Muscle layer of colon (tissue), 2 donors: ENCODE measurements at regions not wholly inside any gene's neighbourhood (a gene's known extent, or its start where the extent isn't known, plus 50 kb on each side); places are given as distances from the start of the nearest gene placed in this dataset.

ENCODE experiments used
- H3K27ac ChIP-seq: one replicate; pipeline ENCODE4 v1.7.0; 2013; ENCODE audit warnings: low read depth, mild to moderate bottlenecking, low read length, moderate library complexity
- H3K27me3 ChIP-seq, 2 donors: one replicate each; pipeline ENCODE4 v1.7.0; 2013; ENCODE audit warnings: low read length in 2 of 2, mild to moderate bottlenecking in 2 of 2; ENCODE audit not compliant: insufficient read depth in 2 of 2, control insufficient read depth in 1 of 2
- H3K36me3 ChIP-seq: one replicate; pipeline ENCODE4 v1.7.0; 2013; ENCODE audit warnings: mild to moderate bottlenecking, low read length; ENCODE audit not compliant: insufficient read depth
- H3K4me1 ChIP-seq: one replicate; pipeline ENCODE4 v1.7.0; 2013; ENCODE audit warnings: mild to moderate bottlenecking, low read length; ENCODE audit not compliant: insufficient read depth
- H3K4me3 ChIP-seq, 2 donors: one replicate each; pipeline ENCODE4 v1.7.0; 2013; ENCODE audit warnings: low read length in 2 of 2, low read depth in 1 of 2, mild to moderate bottlenecking in 1 of 2, moderate library complexity in 1 of 2
- H3K9ac ChIP-seq: one replicate; pipeline ENCODE4 v1.7.0; 2013; ENCODE audit warnings: low read length
- H3K9me3 ChIP-seq: one replicate; pipeline ENCODE4 v1.7.0; 2013; ENCODE audit warnings: mild to moderate bottlenecking, low read length
- donor health status: abdominal sarcoma.
- donor health status: Adenocarcinoma of cecum.

DNA sequence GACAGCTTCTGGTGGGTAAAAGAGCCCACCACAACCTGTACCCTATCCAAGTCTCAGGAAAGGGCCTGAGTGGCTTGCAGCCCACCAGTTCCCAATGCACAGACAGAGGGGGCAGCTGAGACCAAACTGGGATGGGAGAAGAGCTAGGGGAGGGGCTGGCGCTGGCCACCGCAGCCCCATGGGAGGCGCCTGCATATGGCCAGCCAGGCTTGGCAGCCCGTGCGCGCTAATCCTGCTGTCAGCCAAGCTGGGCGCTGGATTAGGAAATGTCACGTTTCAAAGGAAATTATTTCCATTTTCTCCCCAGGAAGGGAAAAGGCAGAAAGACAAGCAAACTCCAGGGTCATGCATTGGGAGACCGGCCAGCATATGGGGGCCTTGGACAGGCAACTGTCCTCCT, 236.8 kb downstream of the BUD13 start:
- Histone ChIP-seq H3K4me3 (no peak overlapping the region), H3K4me1 (no peaks in the 10 kb centered on the region), H3K9me3 (no peaks in the 10 kb centered on the region), H3K9ac (no peak overlapping the region), H3K27me3 (peaks cover 0 to under 1% of the 10 kb centered on the region in 2 donors), H3K27ac (no peak overlapping the region), H3K36me3 (no peaks in the 10 kb centered on the region)

- no peaks in the 10 kb centered on the region for H3K36me3 ChIP-seq
- H3K4me1 ChIP-seq, result no peaks in the 10 kb centered on the region
- H3K9me3 ChIP-seq, result peaks cover 6% of the 10 kb centered on the region
- H3K27ac ChIP-seq, result no peak overlapping the region
- H3K9ac ChIP-seq, result no peak overlapping the region
- peaks cover 0 to 3% of the 10 kb centered on the region in 2 donors for H3K27me3 ChIP-seq
- H3K4me3 ChIP-seq, result no peak overlapping the region
Measured at GRCh38 chr11:116535120-116535519, 237.7 kb downstream of the BUD13 start.

GRCh38 chr11:116534270-116534975, 238.4 kb downstream of the BUD13 start:
- H3K4me1 ChIP-seq, result no peaks in the 10 kb centered on the region
- peaks cover 6% of the 10 kb centered on the region for H3K9me3 ChIP-seq
- H3K36me3 ChIP-seq, result no peaks in the 10 kb centered on the region
- H3K4me3 ChIP-seq, result no peak overlapping the region
- no peak overlapping the region for H3K27ac ChIP-seq
- H3K9ac ChIP-seq, result no peak overlapping the region
- peaks cover 0 to 3% of the 10 kb centered on the region in 2 donors for H3K27me3 ChIP-seq

DNA sequence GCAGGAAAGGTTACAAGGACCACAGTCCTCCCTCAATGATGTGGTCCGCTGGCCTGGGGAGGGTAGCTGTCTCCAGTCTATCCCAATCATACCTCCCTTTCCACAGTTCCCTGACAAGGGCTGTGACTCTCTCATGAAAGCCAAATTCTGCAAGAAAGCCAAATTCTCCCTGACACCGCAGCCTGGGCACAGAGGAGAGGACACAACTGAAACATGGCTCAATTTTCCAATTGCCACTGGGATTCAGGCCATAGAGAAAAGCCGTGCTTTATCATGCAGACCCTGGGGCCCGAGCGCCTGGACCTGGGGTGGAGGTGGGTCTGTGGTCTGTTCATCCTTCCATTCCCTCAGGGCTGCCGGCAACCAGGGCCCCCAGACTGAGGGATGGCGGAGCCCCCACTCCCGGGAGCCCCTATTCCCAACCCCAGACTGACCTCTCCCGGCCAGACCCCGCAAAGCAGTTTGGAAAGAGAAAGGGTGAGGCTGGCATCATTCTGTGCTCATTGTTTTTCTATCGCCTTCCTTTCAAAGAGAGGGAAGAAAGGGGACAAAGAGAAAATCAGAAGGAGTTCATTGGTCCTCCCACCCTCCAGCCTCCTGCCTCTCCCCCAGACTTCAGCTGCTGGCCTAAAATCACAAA, 239.5 kb downstream of the BUD13 start:
- H3K9me3 ChIP-seq, result peaks cover 6% of the 10 kb centered on the region
- H3K4me1 ChIP-seq, result no peaks in the 10 kb centered on the region
- H3K27ac ChIP-seq, result no peak overlapping the region
- peaks cover 0 to 3% of the 10 kb centered on the region in 2 donors for H3K27me3 ChIP-seq
- no peak overlapping the region for H3K9ac ChIP-seq
- no peaks in the 10 kb centered on the region for H3K36me3 ChIP-seq
- no peak overlapping the region for H3K4me3 ChIP-seq

DNA sequence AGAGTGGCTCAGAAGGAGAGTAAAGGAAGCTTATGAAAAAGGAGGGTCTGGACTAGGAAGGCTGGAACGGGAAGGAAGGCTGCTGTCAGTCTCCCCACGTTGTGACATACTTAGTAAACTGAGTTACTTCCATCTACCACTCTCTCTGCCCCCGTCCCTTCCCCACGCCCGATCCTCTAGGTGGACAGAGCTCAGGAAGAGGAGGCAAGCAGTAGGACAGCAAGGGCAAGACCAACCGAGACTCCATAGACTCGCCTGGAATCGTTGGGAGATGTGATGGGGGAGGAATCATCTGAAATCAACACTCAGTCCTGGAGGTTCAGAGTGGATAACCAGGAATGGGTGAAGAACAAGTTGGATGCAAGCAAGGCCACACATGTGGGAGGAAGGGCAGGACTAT, 240.7 kb downstream of the BUD13 start:
- Histone ChIP-seq H3K27ac (no peak overlapping the region), H3K27me3 (peaks cover 0 to 3% of the 10 kb centered on the region in 2 donors), H3K4me3 (no peak overlapping the region), H3K4me1 (no peaks in the 10 kb centered on the region), H3K9me3 (peaks cover 6% of the 10 kb centered on the region), H3K36me3 (no peaks in the 10 kb centered on the region), H3K9ac (no peak overlapping the region)

DNA sequence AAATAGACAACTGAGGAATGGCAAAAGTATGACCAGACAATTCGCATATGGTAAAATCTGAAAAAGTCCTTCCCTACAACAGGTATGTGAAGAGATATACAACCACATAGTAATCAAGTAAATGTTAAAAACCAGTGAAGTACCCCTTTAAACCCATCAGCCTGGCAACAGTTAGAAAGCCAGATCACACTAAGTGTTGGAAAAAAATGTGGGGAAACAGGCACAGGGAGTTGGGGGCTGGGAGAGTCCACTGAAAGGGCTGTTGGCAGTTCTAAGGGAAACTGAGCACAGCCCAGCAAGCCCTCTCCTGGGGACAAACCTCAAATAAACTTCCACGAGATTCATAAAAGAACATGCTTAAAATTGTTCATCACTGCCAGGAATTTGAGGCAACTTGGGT, 242.1 kb downstream of the BUD13 start:
- Histone ChIP-seq H3K27me3 (peaks cover 0 to 3% of the 10 kb centered on the region in 2 donors), H3K4me1 (no peaks in the 10 kb centered on the region), H3K9me3 (peaks cover 6% of the 10 kb centered on the region)

GRCh38 chr11:116529271-116529670, 243.5 kb downstream of the BUD13 start:
- H3K36me3 ChIP-seq, result no peaks in the 10 kb centered on the region
- peaks cover 6% of the 10 kb centered on the region for H3K9me3 ChIP-seq
- H3K4me3 ChIP-seq, result no peak overlapping the region
- H3K27ac ChIP-seq, result no peak overlapping the region
- no peaks in the 10 kb centered on the region for H3K4me1 ChIP-seq
- peaks cover 0 to 3% of the 10 kb centered on the region in 2 donors for H3K27me3 ChIP-seq
- H3K9ac ChIP-seq, result no peak overlapping the region

More for the DNA sequence above, 242.1 kb downstream of the BUD13 start:
- no peaks in the 10 kb centered on the region for H3K36me3 ChIP-seq
- no peak overlapping the region for H3K9ac ChIP-seq
- no peak overlapping the region for H3K27ac ChIP-seq
- no peak overlapping the region for H3K4me3 ChIP-seq

DNA sequence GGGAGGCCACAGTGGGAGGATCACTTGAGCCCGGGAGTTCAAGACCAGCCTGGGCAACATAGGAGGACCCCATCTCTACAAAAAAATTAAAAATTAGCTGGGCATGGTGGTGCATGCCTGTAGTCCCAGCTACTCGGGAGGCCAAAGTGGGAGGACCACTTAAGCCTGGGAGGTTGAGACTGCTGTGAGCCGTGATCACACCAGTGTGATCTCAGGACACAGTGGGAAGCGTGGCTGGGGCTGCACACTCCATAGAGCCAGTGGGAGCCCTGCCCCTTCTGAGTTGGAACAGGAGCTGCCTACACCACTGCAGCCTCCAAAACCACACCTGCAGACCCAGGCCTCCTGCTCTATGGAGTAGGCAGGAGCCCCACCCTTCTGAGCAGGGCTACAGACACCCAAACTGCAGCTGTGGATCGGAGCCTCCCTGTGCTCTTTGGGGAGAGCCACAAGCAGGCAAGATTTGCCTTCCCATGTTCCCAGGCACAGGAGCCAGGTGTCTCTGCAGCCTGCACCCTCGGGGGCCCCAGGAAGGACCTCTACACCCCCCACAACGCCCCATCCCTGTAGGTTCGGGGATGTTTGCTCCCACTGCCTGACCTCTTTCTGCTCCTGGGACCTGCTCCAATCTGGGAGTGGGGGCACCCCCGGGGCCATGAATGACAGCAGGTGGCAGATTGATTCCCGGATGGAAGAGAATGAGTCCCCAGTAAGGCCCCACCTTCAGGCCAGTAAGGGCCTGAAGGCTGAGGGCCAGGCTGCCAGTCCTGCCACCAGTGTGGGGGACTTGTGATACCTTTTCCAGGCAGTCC, 245.4 kb downstream of the BUD13 start:
- peaks cover 0 to 3% of the 10 kb centered on the region in 2 donors for H3K27me3 ChIP-seq
- H3K4me1 ChIP-seq, result no peaks in the 10 kb centered on the region
- no peak overlapping the region for H3K9ac ChIP-seq
- H3K4me3 ChIP-seq, result no peak overlapping the region
- H3K9me3 ChIP-seq, result peaks cover 6% of the 10 kb centered on the region
- H3K27ac ChIP-seq, result no peak overlapping the region
- H3K36me3 ChIP-seq, result no peaks in the 10 kb centered on the region

DNA sequence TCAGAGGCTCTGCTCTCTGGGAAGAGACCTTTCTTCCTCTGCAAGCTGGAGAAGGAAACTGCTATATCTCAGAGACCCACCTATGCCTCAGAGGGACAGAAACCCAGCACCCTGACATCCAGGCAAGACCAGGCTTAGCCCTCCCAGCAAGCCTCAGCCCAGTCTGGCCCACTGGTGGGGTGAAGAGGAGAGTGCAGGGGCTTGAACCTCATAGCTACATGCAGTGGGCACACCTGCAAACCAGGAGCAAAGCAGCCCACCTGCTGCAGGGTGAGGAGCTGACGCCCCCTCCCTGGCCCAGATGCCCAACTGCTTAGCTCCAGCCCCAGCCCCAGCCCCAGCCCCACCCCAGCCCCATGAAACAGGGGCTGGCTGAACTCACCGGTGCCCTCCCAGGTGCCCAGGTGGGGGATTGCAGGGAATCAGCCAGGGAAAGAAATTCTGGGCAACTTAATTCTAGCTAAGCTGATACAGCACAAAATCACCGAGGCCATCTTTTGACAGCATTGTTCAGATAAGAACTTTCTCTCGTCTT, 246.8 kb downstream of the BUD13 start:
- no peak overlapping the region for H3K27ac ChIP-seq
- no peak overlapping the region for H3K9ac ChIP-seq
- no peaks in the 10 kb centered on the region for H3K4me1 ChIP-seq
- peaks cover 6% of the 10 kb centered on the region for H3K9me3 ChIP-seq
- H3K27me3 ChIP-seq, result peaks cover 0 to 3% of the 10 kb centered on the region in 2 donors
- no peak overlapping the region for H3K4me3 ChIP-seq
- H3K36me3 ChIP-seq, result no peaks in the 10 kb centered on the region

- Histone ChIP-seq H3K27me3 (peaks cover 0 to 5% of the 10 kb centered on the region in 2 donors), H3K9me3 (no peaks in the 10 kb centered on the region), H3K9ac (no peak overlapping the region), H3K4me1 (no peaks in the 10 kb centered on the region), H3K27ac (no peak overlapping the region), H3K4me3 (no peak overlapping the region), H3K36me3 (no peaks in the 10 kb centered on the region)
Measured at GRCh38 chr11:116519499-116519898, 253.3 kb downstream of the BUD13 start.

GRCh38 chr11:116518141-116518540, 254.6 kb downstream of the BUD13 start:
- H3K27me3 ChIP-seq, result peaks cover 0 to 10% of the 10 kb centered on the region in 2 donors
- H3K4me3 ChIP-seq, result no peak overlapping the region
- no peaks in the 10 kb centered on the region for H3K9me3 ChIP-seq
- H3K36me3 ChIP-seq, result no peaks in the 10 kb centered on the region
- H3K27ac ChIP-seq, result no peak overlapping the region
- no peaks in the 10 kb centered on the region for H3K4me1 ChIP-seq
- H3K9ac ChIP-seq, result no peak overlapping the region
